HL-60 (cell line): ENCODE measurements at regions not wholly inside any gene's neighbourhood (a gene's known extent, or its start where the extent isn't known, plus 50 kb on each side); places are given as distances from the start of the nearest gene placed in this dataset.

Experiments
- DNase-seq, 2 experiments: peaks; one replicate each; pipeline ENCODE4 v3.0.0-alpha.2; 2010 to 2020; ENCODE audit warnings: low read depth in 1 of 2, low spot score in 1 of 2
- H3K27ac ChIP-seq: fragments of 250-450 bp; sonication (Bioruptor Pico); replicated peaks from 2 replicates; pipeline ENCODE4 v1.5.1; 2020; ENCODE audit warnings: mild to moderate bottlenecking, moderate library complexity
- H3K27me3 ChIP-seq: fragments of 250-450 bp; sonication (Bioruptor Pico); 2 replicates; pipeline ENCODE4 v1.5.1; 2021; ENCODE audit warnings: mild to moderate bottlenecking, moderate library complexity; ENCODE audit not compliant: insufficient read depth, poor library complexity, severe bottlenecking
- H3K4me3 ChIP-seq: replicated peaks from 2 replicates; pipeline ENCODE4 v1.5.1; 2011; ENCODE audit warnings: mild to moderate bottlenecking, control low read depth, low read length; ENCODE audit not compliant: insufficient read depth
- GABPA ChIP-seq: IDR thresholded peaks from 2 replicates; pipeline ENCODE4 v1.6.1; 2012; ENCODE audit warnings: low read depth
- POLR2AphosphoS5 ChIP-seq: IDR thresholded peaks from 2 replicates; pipeline ENCODE4 v1.6.1; 2012; ENCODE audit warnings: low read depth
- SPI1 ChIP-seq: IDR thresholded peaks from 2 replicates; pipeline ENCODE4 v1.6.1; 2012; ENCODE audit warnings: low read depth, mild to moderate bottlenecking, borderline replicate concordance
- TF ChIP-seq, protein P1 (sequence below): IDR thresholded peaks from one replicate; pipeline ENCODE4 v1.5.1; 2011; ENCODE audit warnings: low read length, control low read depth, inconsistent platforms; ENCODE audit not compliant: insufficient read depth
- TF ChIP-seq, protein P2 (sequence below): IDR thresholded peaks from 2 replicates; pipeline ENCODE4 v1.6.1; 2012; ENCODE audit warnings: low read depth; ENCODE audit not compliant: insufficient replicate concordance

DNA sequence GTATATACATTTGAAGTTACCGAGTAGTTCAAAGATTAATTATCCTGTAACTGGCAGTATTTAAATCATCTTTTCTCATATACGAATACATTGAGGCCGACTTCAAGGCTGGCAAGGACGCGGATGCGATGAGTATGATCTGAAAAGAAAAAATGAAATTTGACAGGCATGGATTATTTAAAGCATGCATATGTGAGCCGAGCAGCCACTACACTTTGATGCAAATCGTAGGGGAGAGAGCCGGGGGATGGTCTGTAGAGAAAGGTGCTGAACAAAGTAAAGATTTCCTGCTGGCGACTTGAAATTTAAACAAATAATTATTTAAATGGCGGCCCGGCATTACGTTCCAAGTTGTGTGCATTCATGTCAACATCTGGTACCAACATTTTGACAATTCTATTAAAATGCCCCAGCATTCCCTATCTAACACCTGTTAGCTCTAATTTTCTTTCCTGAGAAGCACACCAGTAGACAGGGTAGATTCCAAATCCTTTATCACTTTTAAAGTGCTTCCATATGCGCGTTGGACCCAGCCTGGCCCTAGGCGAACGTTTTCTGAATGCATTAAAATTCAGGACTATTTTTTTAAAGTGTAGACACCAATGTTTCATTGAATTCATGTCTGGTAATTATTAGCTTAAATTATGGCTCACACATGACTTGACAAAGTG, 188.7 kb downstream of the EMX2 start:
- Histone ChIP-seq H3K4me3 (no peak overlapping the region), H3K27ac (no peak overlapping the region), H3K27me3 (peaks cover 35% of the 10 kb centered on the region)
- TF ChIP-seq SPI1 (no peak), GABPA (no peak), POLR2AphosphoS5 (no peak)
- TF ChIP-seq, protein P1, sequence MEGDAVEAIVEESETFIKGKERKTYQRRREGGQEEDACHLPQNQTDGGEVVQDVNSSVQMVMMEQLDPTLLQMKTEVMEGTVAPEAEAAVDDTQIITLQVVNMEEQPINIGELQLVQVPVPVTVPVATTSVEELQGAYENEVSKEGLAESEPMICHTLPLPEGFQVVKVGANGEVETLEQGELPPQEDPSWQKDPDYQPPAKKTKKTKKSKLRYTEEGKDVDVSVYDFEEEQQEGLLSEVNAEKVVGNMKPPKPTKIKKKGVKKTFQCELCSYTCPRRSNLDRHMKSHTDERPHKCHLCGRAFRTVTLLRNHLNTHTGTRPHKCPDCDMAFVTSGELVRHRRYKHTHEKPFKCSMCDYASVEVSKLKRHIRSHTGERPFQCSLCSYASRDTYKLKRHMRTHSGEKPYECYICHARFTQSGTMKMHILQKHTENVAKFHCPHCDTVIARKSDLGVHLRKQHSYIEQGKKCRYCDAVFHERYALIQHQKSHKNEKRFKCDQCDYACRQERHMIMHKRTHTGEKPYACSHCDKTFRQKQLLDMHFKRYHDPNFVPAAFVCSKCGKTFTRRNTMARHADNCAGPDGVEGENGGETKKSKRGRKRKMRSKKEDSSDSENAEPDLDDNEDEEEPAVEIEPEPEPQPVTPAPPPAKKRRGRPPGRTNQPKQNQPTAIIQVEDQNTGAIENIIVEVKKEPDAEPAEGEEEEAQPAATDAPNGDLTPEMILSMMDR = no peak
- TF ChIP-seq, protein P2, sequence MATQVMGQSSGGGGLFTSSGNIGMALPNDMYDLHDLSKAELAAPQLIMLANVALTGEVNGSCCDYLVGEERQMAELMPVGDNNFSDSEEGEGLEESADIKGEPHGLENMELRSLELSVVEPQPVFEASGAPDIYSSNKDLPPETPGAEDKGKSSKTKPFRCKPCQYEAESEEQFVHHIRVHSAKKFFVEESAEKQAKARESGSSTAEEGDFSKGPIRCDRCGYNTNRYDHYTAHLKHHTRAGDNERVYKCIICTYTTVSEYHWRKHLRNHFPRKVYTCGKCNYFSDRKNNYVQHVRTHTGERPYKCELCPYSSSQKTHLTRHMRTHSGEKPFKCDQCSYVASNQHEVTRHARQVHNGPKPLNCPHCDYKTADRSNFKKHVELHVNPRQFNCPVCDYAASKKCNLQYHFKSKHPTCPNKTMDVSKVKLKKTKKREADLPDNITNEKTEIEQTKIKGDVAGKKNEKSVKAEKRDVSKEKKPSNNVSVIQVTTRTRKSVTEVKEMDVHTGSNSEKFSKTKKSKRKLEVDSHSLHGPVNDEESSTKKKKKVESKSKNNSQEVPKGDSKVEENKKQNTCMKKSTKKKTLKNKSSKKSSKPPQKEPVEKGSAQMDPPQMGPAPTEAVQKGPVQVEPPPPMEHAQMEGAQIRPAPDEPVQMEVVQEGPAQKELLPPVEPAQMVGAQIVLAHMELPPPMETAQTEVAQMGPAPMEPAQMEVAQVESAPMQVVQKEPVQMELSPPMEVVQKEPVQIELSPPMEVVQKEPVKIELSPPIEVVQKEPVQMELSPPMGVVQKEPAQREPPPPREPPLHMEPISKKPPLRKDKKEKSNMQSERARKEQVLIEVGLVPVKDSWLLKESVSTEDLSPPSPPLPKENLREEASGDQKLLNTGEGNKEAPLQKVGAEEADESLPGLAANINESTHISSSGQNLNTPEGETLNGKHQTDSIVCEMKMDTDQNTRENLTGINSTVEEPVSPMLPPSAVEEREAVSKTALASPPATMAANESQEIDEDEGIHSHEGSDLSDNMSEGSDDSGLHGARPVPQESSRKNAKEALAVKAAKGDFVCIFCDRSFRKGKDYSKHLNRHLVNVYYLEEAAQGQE = no peak
- no peak for DNase-seq

DNA sequence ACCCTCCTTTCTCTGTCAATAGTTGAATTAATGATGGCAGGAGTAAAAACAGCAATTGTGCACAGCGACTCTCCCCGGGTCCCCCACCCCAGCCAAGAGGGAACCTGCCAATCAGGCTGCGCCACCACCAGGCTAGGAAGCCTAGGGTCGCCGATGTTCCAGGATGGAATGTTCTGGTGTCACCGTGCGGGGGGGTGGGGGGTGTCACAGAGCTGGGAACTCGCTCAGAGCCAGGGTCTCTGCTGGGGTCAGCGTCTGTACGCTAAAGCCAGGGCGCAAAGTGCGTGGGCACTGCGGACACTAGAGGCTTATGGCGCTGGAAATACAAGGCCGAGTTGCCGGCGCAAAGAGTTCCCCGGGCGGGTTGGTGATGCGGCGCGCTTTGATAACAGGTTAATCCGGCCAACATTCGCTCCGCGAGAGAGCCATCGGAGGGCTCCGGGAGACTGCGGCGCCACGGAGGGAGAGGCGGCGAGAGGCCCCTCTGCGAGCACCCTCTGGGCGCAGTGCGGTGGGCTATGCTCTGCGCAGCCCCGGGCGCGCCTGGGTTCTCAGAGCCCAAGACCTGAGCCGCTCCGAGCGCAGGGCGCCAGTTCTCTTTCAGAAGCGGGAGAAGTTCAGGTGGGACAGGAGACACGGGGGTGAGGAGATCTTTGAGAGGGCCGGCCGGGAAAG, 192.3 kb downstream of the EMX2 start:
- TF ChIP-seq, protein P1 = no peak
- TF ChIP-seq, protein P2 = no peak
- TF ChIP-seq POLR2AphosphoS5 (no peak), SPI1 (no peak), GABPA (no peak)
- Histone ChIP-seq H3K4me3 (no peak overlapping the region), H3K27ac (no peak overlapping the region), H3K27me3 (peaks cover 36% of the 10 kb centered on the region)
- DNase-seq = no peak

DNA sequence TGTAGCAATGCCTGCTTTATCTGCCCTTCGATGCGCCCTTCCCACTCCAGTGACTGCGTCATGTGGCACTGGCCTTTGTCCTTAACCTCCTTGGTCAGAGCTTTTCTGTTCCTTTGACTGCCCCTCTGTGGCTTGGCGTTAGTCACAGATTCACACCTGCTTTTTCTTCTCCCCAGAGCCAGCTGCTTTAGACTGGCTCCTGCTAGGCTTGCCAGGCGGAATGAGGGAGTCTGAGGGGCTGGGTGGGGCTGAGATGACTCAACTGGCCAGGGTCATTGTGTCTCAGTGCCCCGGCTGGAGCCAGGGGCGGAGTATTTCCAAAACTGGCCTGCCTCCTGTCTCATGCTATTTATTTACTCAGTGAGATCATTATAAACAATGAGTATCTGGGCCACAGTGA, 194.1 kb downstream of the EMX2 start:
- no peak for DNase-seq
- H3K27me3 ChIP-seq = peaks cover 35% of the 10 kb centered on the region
- H3K27ac ChIP-seq = no peak overlapping the region
- no peak overlapping the region for H3K4me3 ChIP-seq
- TF ChIP-seq, protein P2 = no peak
- TF ChIP-seq GABPA = no peak
- TF ChIP-seq, protein P1 = no peak
- TF ChIP-seq POLR2AphosphoS5 = no peak
- no peak for TF ChIP-seq SPI1
